Uterus (tissue), 3 donors: ENCODE measurements at regions not wholly inside any gene's neighbourhood (a gene's known extent, or its start where the extent isn't known, plus 50 kb on each side); places are given as distances from the start of the nearest gene placed in this dataset.

Experiments
- DNase-seq, 2 donors: peaks; one replicate each; pipeline ENCODE4 v3.0.0-alpha.2; 2019 to 2020
- H3K27ac ChIP-seq, 2 donors: fragments of 200-600 bp; sonication (generic); 1 replicate in 1 of 2; 2 replicates in 1 of 2; pipeline ENCODE4 v1.5.1; 2016 to 2018
- H3K27me3 ChIP-seq, 2 donors: fragments of 200-600 bp; sonication (generic); one replicate each; pipeline ENCODE4 v1.5.1; 2018 to 2019; ENCODE audit warnings: control low read depth in 1 of 2
- H3K36me3 ChIP-seq, 2 donors: fragments of 200-600 bp; sonication (generic); one replicate each; pipeline ENCODE4 v1.5.1; 2019; ENCODE audit warnings: control low read depth in 1 of 2
- H3K4me1 ChIP-seq, 2 donors: fragments of 200-600 bp; sonication (generic); one replicate each; pipeline ENCODE4 v1.5.1; 2018 to 2019; ENCODE audit warnings: control low read depth in 1 of 2
- H3K4me3 ChIP-seq, 2 donors: fragments of 200-600 bp; sonication (generic); 1 replicate in 1 of 2; 2 replicates in 1 of 2; pipeline ENCODE4 v1.5.1; 2018 to 2019; ENCODE audit warnings: mild to moderate bottlenecking in 1 of 2
- H3K9me3 ChIP-seq, 2 donors: fragments of 200-600 bp; sonication (generic); one replicate each; pipeline ENCODE4 v1.5.1; 2019; ENCODE audit warnings: control low read depth in 1 of 2
- POLR2A ChIP-seq, 2 donors: fragments of 450-650 bp; IDR thresholded peaks; one replicate each; pipeline ENCODE4 v1.6.1; 2016; ENCODE audit warnings: antibody characterized with exemption in 2 of 2, mild to moderate bottlenecking in 1 of 2, moderate library complexity in 1 of 2
- intact Hi-C: fragments of 100-400 bp; cut with DNase I; formaldehyde crosslinking; loops from one replicate; pipeline ENCODE4 v1.15.1; 2023; ENCODE audit warnings: low total_unique reads
- TF ChIP-seq, protein P1 (sequence below), 4 experiments: fragments of 200-600 bp in 2 of 4; fragments of 450-650 bp in 2 of 4; sonication (generic) in 2 of 4; IDR thresholded peaks; one replicate each; pipeline ENCODE4 v1.5.1; 2016 to 2019; ENCODE audit warnings: antibody characterized with exemption in 4 of 4, mild to moderate bottlenecking in 2 of 4, moderate library complexity in 1 of 4
- donor health status: DM: yes; HTN: yes; CAD: no.

DNA sequence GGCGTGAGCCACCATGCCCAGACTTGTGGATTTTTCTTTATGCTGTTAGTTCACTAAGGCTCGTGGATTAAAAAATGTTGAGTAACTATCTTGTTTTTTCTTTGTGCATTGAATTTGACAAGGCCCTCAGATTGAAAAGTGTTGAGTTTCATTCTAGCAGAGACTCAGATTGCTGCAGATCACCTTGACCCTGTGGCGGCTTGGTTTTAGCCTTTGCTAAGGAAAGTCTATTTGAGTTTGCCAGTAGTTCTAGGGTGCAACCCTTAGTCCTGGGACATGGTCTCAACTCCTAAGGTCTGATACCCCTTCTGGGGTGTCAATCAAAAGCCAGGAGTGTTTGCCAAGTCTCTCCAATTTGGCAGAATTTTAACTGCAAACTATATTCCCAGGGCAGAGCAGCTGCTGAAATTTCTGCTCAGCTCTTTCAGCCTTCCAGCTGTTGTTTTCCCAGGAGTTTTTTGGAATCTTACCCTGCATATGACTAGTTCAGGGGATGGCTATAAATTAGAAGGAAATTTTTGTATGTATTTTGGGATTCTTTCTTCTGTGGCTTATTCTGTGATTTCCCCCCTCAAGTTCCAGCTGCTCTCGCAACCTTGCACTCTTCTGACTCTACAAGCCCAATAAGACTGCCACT, 84.3 kb upstream of the HAND1 start:
- Histone ChIP-seq H3K27ac (no peak overlapping the region), H3K36me3 (no peaks in the 10 kb centered on the region), H3K4me1 (no peaks in the 10 kb centered on the region), H3K27me3 (no peaks in the 10 kb centered on the region), H3K4me3 (no peak overlapping the region), H3K9me3 (no peaks in the 10 kb centered on the region)
- TF ChIP-seq, protein P1, sequence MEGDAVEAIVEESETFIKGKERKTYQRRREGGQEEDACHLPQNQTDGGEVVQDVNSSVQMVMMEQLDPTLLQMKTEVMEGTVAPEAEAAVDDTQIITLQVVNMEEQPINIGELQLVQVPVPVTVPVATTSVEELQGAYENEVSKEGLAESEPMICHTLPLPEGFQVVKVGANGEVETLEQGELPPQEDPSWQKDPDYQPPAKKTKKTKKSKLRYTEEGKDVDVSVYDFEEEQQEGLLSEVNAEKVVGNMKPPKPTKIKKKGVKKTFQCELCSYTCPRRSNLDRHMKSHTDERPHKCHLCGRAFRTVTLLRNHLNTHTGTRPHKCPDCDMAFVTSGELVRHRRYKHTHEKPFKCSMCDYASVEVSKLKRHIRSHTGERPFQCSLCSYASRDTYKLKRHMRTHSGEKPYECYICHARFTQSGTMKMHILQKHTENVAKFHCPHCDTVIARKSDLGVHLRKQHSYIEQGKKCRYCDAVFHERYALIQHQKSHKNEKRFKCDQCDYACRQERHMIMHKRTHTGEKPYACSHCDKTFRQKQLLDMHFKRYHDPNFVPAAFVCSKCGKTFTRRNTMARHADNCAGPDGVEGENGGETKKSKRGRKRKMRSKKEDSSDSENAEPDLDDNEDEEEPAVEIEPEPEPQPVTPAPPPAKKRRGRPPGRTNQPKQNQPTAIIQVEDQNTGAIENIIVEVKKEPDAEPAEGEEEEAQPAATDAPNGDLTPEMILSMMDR (IDR thresholded peaks at IDR 0.05), result no peak
- TF ChIP-seq POLR2A (IDR thresholded peaks at IDR 0.05), result no peak
- DNase-seq, result no peak
- intact Hi-C loops, result no loop called here

DNA sequence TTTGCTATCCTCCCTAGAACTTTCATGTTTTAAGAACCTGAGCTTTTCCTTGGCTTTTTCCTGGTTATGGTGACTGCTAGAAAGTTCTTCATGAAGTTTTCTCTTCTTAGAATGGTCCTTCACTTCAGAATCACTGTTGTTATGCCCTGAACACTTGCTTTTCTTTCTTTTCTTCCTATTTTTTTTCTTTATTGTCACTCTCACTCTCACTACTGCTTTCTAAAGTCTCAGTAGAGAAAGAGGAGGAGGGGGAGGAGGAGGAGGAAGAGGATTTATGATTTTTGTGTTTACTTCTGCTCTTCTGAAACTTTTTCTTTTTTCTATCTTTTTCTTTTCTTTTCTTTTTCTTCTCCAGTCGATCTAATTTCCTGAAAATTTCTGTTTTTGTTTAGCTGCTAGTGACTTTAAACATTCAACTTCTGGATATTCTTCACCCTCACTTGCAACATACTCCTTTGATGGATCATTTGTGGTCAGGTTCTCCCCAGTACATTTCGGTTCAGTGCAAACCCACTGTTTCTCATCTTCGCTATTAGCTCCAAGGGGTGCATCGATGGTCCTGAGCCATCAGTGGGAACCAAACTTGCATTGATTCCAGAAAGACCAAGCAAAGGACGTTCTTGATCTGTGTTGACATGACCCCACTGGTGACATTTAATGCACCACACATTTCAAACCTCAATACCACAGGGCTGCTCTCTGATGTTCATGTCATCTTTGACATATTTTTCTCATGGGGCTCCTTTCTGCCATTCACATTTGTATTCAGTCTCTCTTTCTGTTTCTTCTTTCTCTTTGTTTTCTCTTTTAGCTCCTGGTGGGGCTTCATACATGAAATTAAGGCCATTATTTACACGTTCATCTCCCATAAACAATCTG, 81.6 kb upstream of the HAND1 start:
- TF ChIP-seq, protein P1 (IDR thresholded peaks at IDR 0.05), result no peak
- no peak for TF ChIP-seq POLR2A (IDR thresholded peaks at IDR 0.05)
- H3K4me1 ChIP-seq, result no peaks in the 10 kb centered on the region
- H3K4me3 ChIP-seq, result no peak overlapping the region
- no peaks in the 10 kb centered on the region for H3K9me3 ChIP-seq
- no peak for DNase-seq
- no peak overlapping the region for H3K27ac ChIP-seq
- no peaks in the 10 kb centered on the region for H3K36me3 ChIP-seq
- intact Hi-C loops, result no loop called here
- no peaks in the 10 kb centered on the region for H3K27me3 ChIP-seq

DNA sequence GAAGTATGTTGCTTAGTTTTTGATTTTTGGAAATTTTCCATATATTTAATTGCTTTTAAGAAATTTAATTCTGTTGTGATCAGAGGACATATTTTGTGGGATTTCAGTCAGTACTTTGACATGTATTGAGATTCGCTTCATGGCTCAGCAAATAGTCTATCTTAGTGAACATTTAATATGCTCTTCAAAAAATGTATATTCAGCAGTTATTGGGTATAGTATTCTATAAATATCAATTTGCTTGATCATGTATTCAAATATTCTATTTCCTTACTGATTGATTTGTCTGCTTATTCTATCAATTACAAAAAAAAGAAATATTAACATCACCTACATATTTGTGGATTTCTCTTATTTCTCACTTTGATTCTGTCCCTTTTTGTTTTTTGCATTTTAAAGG, 79.5 kb upstream of the HAND1 start:
- no peak for DNase-seq
- no peaks in the 10 kb centered on the region for H3K27me3 ChIP-seq
- no peaks in the 10 kb centered on the region for H3K9me3 ChIP-seq
- no peaks in the 10 kb centered on the region for H3K4me1 ChIP-seq
- no peaks in the 10 kb centered on the region for H3K36me3 ChIP-seq
- TF ChIP-seq POLR2A (IDR thresholded peaks at IDR 0.05), result no peak
- TF ChIP-seq, protein P1 (IDR thresholded peaks at IDR 0.05), result no peak
- H3K4me3 ChIP-seq, result no peak overlapping the region
- H3K27ac ChIP-seq, result no peak overlapping the region
- intact Hi-C loops, result no loop called here

DNA sequence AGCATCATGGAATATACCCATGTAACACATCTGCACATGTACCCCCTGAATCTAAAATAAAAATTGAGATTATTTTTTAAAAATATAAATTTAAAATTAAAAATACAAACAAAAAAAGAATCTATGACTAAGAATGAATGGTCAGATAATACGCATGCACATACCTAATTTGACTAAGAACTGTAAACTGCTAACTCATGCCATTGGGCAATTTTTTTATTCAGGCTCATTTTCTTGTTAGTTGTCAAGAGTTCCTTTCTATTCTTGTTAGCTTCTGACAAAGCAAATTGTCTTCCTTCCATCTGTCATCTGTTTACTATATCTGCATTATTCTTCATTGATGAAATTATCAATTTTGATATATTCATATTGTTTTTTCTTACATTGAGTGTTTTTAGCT, 69.5 kb upstream of the HAND1 start:
- no peak overlapping the region for H3K27ac ChIP-seq
- intact Hi-C loops, result no loop called here
- no peaks in the 10 kb centered on the region for H3K9me3 ChIP-seq
- H3K4me3 ChIP-seq, result no peak overlapping the region
- no peak for DNase-seq
- no peaks in the 10 kb centered on the region for H3K4me1 ChIP-seq
- no peaks in the 10 kb centered on the region for H3K36me3 ChIP-seq
- no peaks in the 10 kb centered on the region for H3K27me3 ChIP-seq
- TF ChIP-seq, protein P1 (IDR thresholded peaks at IDR 0.05), result no peak
- TF ChIP-seq POLR2A (IDR thresholded peaks at IDR 0.05), result no peak

DNA sequence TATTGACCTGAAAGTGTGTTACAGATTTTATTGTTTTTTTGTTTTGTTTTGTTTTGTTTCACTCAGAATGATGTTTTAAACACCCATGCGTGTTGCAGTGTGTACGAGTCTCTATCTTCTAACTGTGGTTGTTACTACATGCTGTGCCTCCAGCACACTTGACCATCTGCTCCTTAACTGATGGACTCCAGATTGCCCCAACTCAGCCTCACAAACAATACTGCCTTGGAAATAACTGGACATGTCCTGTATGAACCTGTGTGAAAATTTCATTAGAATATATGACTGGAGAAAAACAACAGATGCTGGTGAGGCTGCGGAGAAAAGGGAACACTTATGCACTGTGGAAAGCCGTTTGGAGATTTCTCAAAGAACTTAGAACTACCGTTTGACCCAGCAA, 68.7 kb upstream of the HAND1 start:
- H3K9me3 ChIP-seq, result no peaks in the 10 kb centered on the region
- no peak for DNase-seq
- no peak for TF ChIP-seq POLR2A (IDR thresholded peaks at IDR 0.05)
- TF ChIP-seq, protein P1 (IDR thresholded peaks at IDR 0.05), result no peak
- H3K4me3 ChIP-seq, result no peak overlapping the region
- H3K27me3 ChIP-seq, result no peaks in the 10 kb centered on the region
- no peaks in the 10 kb centered on the region for H3K36me3 ChIP-seq
- H3K27ac ChIP-seq, result no peak overlapping the region
- intact Hi-C loops, result no loop called here
- H3K4me1 ChIP-seq, result no peaks in the 10 kb centered on the region
